KMS-11 (cell line): ENCODE measurements at regions not wholly inside any gene's neighbourhood (a gene's known extent, or its start where the extent isn't known, plus 50 kb on each side); places are given as distances from the start of the nearest gene placed in this dataset.

Experiments used
- H2AFZ ChIP-seq: fragments of 200-600 bp; sonication (generic); 2 replicates; pipeline ENCODE4 v1.6.1; 2016; ENCODE audit warnings: antibody characterized with exemption, mixed run types, low read depth
- H3K27ac ChIP-seq: fragments of 200-600 bp; sonication (generic); 2 replicates; pipeline ENCODE4 v1.6.1; 2016; ENCODE audit warnings: mild to moderate bottlenecking, mixed run types
- H3K27me3 ChIP-seq: fragments of 200-600 bp; sonication (generic); 2 replicates; pipeline ENCODE4 v1.6.1; 2017; ENCODE audit warnings: mild to moderate bottlenecking, low read depth, mixed run types, moderate library complexity; ENCODE audit not compliant: insufficient read depth
- H3K36me3 ChIP-seq: fragments of 200-600 bp; sonication (generic); 2 replicates; pipeline ENCODE4 v1.6.1; 2017; ENCODE audit warnings: mild to moderate bottlenecking, mixed run types; ENCODE audit not compliant: insufficient read depth
- H3K4me1 ChIP-seq: fragments of 200-600 bp; sonication (generic); 2 replicates; pipeline ENCODE4 v1.6.1; 2016; ENCODE audit warnings: mild to moderate bottlenecking, low read depth, mixed run types; ENCODE audit not compliant: poor library complexity, severe bottlenecking
- H3K4me2 ChIP-seq: fragments of 200-600 bp; sonication (generic); 2 replicates; pipeline ENCODE4 v1.7.0; 2016; ENCODE audit warnings: mild to moderate bottlenecking, mixed run types
- H3K4me3 ChIP-seq: fragments of 200-600 bp; sonication (generic); IDR thresholded peaks from 2 replicates; pipeline ENCODE4 v1.6.1; 2017; ENCODE audit warnings: low read depth, low read length, mixed read lengths; ENCODE audit not compliant: insufficient read depth
- H3K79me2 ChIP-seq: fragments of 200-600 bp; sonication (generic); 2 replicates; pipeline ENCODE4 v1.6.1; 2016; ENCODE audit warnings: low read depth, mixed run types; ENCODE audit not compliant: insufficient read depth
- H3K9ac ChIP-seq: fragments of 200-600 bp; sonication (generic); 2 replicates; pipeline ENCODE4 v1.6.1; 2016; ENCODE audit warnings: mild to moderate bottlenecking, mixed run types
- H4K20me1 ChIP-seq: fragments of 200-600 bp; sonication (generic); 2 replicates; pipeline ENCODE4 v1.6.1; 2016; ENCODE audit warnings: mild to moderate bottlenecking, mixed run types; ENCODE audit not compliant: insufficient read depth
- TF ChIP-seq, protein P1 (sequence below): fragments of 200-600 bp; sonication (generic); conservative IDR thresholded peaks from 2 replicates; pipeline ENCODE4 v1.6.1; 2017; ENCODE audit warnings: low read depth, mild to moderate bottlenecking, antibody characterized with exemption, low read length, moderate library complexity, mixed read lengths

DNA sequence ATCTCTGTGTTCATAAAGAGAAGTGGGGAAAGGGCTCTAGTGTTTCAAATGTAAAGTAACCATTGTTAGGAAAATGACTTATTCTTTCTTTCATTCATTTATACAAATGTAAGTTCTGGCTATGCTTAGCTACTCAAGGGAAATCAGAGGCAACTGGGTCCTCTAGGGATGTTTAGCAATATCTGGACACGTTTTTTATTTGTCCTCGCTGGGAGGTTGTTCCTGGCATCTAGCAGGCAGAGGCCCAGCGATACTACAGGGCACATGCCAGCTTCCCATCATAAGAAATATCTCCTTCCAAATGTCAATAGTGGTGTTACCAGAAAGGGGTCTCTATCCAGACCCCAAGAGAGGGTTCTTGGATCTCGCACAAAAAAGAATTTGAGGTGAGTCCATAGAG lies 150.0 kb downstream of the VCX3A start:
- Histone ChIP-seq H3K36me3 (no peaks in the 10 kb centered on the region), H3K27ac (no peak overlapping the region), H3K4me1 (no peaks in the 10 kb centered on the region), H3K4me2 (no peak overlapping the region), H3K27me3 (no peaks in the 10 kb centered on the region), H3K4me3 (no peak overlapping the region), H3K9ac (no peak overlapping the region), H2AFZ (no peak overlapping the region), H3K79me2 (no peaks in the 10 kb centered on the region), H4K20me1 (no peaks in the 10 kb centered on the region)
- TF ChIP-seq, protein P1, sequence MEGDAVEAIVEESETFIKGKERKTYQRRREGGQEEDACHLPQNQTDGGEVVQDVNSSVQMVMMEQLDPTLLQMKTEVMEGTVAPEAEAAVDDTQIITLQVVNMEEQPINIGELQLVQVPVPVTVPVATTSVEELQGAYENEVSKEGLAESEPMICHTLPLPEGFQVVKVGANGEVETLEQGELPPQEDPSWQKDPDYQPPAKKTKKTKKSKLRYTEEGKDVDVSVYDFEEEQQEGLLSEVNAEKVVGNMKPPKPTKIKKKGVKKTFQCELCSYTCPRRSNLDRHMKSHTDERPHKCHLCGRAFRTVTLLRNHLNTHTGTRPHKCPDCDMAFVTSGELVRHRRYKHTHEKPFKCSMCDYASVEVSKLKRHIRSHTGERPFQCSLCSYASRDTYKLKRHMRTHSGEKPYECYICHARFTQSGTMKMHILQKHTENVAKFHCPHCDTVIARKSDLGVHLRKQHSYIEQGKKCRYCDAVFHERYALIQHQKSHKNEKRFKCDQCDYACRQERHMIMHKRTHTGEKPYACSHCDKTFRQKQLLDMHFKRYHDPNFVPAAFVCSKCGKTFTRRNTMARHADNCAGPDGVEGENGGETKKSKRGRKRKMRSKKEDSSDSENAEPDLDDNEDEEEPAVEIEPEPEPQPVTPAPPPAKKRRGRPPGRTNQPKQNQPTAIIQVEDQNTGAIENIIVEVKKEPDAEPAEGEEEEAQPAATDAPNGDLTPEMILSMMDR, result no peak

DNA sequence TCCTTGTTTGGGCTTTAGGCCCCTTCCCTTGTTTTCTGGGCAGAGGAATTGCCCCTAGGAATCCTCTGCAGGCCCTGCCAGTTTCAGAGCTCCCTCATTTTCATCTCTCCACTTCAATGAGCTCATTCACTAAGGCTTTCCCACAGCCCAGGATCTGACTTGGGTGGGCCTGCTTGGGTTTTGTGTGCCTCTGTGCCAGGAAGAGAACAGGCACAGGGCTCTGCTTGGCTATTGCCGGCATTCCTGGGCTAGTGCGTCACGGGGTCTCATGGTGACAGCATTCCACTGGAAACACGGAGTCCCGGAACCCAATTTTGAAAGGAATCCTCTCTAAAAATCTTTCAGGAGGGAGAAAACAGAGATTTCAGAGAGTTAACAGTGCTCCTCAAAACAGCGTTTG lies 150.5 kb downstream of the VCX3A start:
- Histone ChIP-seq H3K36me3 (no peaks in the 10 kb centered on the region), H3K9ac (no peak overlapping the region)

DNA sequence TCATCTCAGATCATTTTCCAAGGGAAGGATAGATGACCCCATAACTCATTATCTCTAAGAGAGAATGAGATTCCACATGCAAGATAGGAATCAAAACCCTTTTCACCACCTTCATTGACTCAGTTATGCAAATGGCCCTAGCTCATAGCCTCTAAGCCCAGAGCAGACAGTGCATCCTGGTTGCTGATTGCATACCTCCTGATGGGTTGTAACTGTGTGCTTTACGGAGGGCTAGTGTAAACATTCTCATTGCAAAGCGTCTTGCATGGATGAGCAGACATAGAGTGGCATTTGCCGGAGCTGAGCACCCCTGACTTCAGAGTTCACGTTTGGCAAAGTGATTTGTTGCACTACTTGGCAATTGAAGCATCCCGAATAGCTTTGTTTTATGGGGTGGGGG lies 151.0 kb downstream of the VCX3A start:
- Histone ChIP-seq H4K20me1 (no peaks in the 10 kb centered on the region), H3K79me2 (no peaks in the 10 kb centered on the region), H3K4me2 (no peak overlapping the region), H3K4me3 (no peak overlapping the region), H3K4me1 (no peaks in the 10 kb centered on the region), H3K27ac (no peak overlapping the region), H3K36me3 (no peaks in the 10 kb centered on the region), H3K27me3 (no peaks in the 10 kb centered on the region), H3K9ac (no peak overlapping the region), H2AFZ (no peak overlapping the region)
- TF ChIP-seq, protein P1, result no peak

More for the DNA sequence above, 150.5 kb downstream of the VCX3A start:
- no peaks in the 10 kb centered on the region for H3K79me2 ChIP-seq
- no peak overlapping the region for H2AFZ ChIP-seq
- H3K4me2 ChIP-seq, result no peak overlapping the region
- H3K27ac ChIP-seq, result no peak overlapping the region
- no peaks in the 10 kb centered on the region for H4K20me1 ChIP-seq
- TF ChIP-seq, protein P1, result no peak
- no peaks in the 10 kb centered on the region for H3K27me3 ChIP-seq
- no peak overlapping the region for H3K4me3 ChIP-seq
- H3K4me1 ChIP-seq, result no peaks in the 10 kb centered on the region

DNA sequence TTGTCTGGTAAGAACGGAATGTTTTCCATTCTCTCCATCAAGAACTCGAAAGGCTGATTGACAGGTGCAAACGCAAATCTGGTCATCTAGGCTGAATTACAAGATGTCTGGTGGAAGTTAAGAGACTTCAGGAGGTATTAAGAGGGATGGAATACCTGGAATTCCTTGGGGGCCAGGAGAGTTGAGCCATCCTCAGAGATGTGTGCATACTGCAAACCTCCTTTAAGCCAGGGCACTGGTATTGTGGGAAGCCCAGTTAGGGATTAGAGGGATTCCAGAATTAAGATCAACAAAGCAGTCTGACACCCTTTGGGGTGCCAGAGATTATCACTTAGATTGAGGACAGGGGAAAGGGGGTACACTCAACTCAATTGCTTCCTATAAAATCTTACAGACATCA lies 151.4 kb downstream of the VCX3A start:
- Histone ChIP-seq H3K27me3 (no peaks in the 10 kb centered on the region), H3K4me3 (no peak overlapping the region), H3K36me3 (no peaks in the 10 kb centered on the region), H4K20me1 (no peaks in the 10 kb centered on the region), H3K4me2 (no peak overlapping the region), H3K27ac (no peak overlapping the region), H3K4me1 (no peaks in the 10 kb centered on the region), H3K9ac (no peak overlapping the region), H2AFZ (no peak overlapping the region), H3K79me2 (no peaks in the 10 kb centered on the region)
- TF ChIP-seq, protein P1, result no peak

DNA sequence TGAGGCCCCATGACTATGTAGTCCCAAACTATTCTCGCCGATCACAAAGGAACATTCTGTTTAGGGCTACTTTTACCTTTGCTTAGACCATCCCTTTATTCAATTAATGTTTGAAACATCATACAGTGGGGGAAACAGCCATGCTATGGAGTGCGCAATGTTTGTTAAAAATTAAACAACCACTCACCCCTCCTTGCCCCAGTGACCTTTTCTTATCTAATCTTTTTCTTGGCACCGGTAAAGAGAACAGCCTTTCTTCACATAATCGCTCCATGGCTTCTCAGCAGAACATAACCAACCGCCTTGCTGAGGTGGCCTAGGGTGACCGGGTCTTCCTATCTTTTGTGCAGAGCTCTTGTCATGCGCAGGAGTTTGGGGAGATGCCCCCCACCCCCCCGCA lies 152.6 kb downstream of the VCX3A start:
- no peaks in the 10 kb centered on the region for H3K4me1 ChIP-seq
- H3K4me3 ChIP-seq, result no peak overlapping the region
- no peak overlapping the region for H2AFZ ChIP-seq
- TF ChIP-seq, protein P1, result no peak
- H3K9ac ChIP-seq, result no peak overlapping the region
- H3K27me3 ChIP-seq, result no peaks in the 10 kb centered on the region
- H3K36me3 ChIP-seq, result no peaks in the 10 kb centered on the region
- no peaks in the 10 kb centered on the region for H4K20me1 ChIP-seq
- no peak overlapping the region for H3K4me2 ChIP-seq
- H3K79me2 ChIP-seq, result no peaks in the 10 kb centered on the region
- H3K27ac ChIP-seq, result no peak overlapping the region
